ENCODE measurements at regions not wholly inside any gene's neighbourhood (a gene's known extent, or its start where the extent isn't known, plus 50 kb on each side); places are given as distances from the start of the nearest gene placed in this dataset.

DNA sequence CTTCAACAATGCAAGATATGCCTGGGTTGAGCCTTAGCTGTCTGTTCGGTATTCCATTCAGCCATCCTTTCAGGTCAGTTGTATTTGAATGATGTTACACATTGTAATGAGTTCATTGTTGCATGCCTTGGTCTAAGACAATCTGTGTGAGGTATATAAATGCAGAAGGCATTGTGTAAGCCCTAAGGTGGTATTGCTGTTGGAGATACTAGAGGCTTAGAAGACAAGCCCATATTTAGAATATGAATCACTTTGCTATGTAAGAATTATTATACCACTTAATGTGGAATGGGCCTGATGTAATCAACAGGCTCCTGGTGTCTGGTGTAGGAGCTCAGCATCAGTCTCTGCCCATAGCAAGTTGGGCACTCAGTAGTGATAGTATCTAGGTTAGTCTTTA is 473.4 kb upstream of the GNPDA2 start (continued):
- TF ChIP-seq ZFY (CRISPR knock-in tag; IDR thresholded peaks at IDR 0.05), result no peak
- TF ChIP-seq ATF7-NPFF (CRISPR knock-in tag; IDR thresholded peaks at IDR 0.05; ENCODE audit: low read depth), result no peak

DNA sequence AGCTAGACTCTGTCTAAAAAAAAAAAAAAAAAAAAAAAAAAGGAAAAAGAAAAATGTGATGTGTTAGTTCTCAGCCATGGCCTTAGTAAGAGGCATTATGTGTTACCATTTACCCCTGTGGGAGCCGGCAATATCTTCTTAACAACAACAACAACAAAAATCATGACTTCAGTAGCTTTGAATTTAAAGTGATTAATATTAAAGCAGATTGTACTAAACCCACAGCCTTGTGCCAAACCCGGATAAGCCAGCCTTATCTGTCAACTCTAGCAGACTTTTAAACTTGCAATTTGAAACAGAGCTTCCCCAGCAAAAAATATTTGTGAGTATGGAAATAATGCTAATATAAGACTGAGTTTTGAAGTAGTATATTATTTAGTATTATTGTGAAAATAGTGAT is 462.1 kb upstream of the GNPDA2 start:
- H3K4me2 ChIP-seq (ENCODE audit: low read depth, low read length), result no peak overlapping the region
- no peaks in the 10 kb centered on the region for H3K4me1 ChIP-seq (ENCODE audit: insufficient read depth, low read length)
- DNase-seq (ENCODE audit: low spot score) (no peak), FAIRE-seq (no peak), ATAC-seq (no peak)
- in situ Hi-C loops (cut with HindIII; ENCODE audit: extremely low pct_ligation_motif_present, low pct_unique_long_range_greater_than_20kb) (no loop called here), intact Hi-C loops (cut with micrococcal nuclease; ENCODE audit: unreplicated experiment) (no loop called here)
- no peak overlapping the region for H3K27ac ChIP-seq (ENCODE audit: extremely low read length, insufficient read depth, low read length)
- POLR2A ChIA-PET, result no interaction called here
- no peak for TF ChIP-seq REPIN1 (CRISPR knock-in tag; IDR thresholded peaks at IDR 0.05; ENCODE audit: borderline replicate concordance, low read depth)
- no peak for TF ChIP-seq PHF5A (CRISPR knock-in tag; IDR thresholded peaks at IDR 0.05; ENCODE audit: low read depth, unreplicated experiment)
- no peak for TF ChIP-seq LCORL (IDR thresholded peaks at IDR 0.05)
- no peak for TF ChIP-seq LCORL (CRISPR knock-in tag; IDR thresholded peaks at IDR 0.05)
- TF ChIP-seq ZNF574 (CRISPR knock-in tag; IDR thresholded peaks at IDR 0.05), result no peak
- no peak for TF ChIP-seq SMC3 (IDR thresholded peaks at IDR 0.05; ENCODE audit: low read length)
- TF ChIP-seq, protein P1, sequence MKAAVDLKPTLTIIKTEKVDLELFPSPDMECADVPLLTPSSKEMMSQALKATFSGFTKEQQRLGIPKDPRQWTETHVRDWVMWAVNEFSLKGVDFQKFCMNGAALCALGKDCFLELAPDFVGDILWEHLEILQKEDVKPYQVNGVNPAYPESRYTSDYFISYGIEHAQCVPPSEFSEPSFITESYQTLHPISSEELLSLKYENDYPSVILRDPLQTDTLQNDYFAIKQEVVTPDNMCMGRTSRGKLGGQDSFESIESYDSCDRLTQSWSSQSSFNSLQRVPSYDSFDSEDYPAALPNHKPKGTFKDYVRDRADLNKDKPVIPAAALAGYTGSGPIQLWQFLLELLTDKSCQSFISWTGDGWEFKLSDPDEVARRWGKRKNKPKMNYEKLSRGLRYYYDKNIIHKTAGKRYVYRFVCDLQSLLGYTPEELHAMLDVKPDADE (CRISPR knock-in tag; IDR thresholded peaks at IDR 0.05), result no peak
- TF ChIP-seq FOXA3 (CRISPR knock-in tag; IDR thresholded peaks at IDR 0.05), result no peak
- TF ChIP-seq IRX3 (CRISPR knock-in tag; IDR thresholded peaks at IDR 0.05; ENCODE audit: borderline replicate concordance, low read depth), result no peak
- no peak for TF ChIP-seq ASH2L (IDR thresholded peaks at IDR 0.05; ENCODE audit: insufficient read length, low read depth, low read length)
- TF ChIP-seq ZNF530 (CRISPR knock-in tag; IDR thresholded peaks at IDR 0.05; ENCODE audit: low read depth), result no peak
- TF ChIP-seq ZNF354B (CRISPR knock-in tag; IDR thresholded peaks at IDR 0.05), result no peak
- no peak for TF ChIP-seq SIX4 (CRISPR knock-in tag; IDR thresholded peaks at IDR 0.05)
- no peak for TF ChIP-seq FOXA1 (IDR thresholded peaks at IDR 0.05)
- no peak for TF ChIP-seq FOXA1 (CRISPR knock-in tag; IDR thresholded peaks at IDR 0.05)
- TF ChIP-seq, protein P2, sequence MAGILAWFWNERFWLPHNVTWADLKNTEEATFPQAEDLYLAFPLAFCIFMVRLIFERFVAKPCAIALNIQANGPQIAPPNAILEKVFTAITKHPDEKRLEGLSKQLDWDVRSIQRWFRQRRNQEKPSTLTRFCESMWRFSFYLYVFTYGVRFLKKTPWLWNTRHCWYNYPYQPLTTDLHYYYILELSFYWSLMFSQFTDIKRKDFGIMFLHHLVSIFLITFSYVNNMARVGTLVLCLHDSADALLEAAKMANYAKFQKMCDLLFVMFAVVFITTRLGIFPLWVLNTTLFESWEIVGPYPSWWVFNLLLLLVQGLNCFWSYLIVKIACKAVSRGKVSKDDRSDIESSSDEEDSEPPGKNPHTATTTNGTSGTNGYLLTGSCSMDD (CRISPR knock-in tag; IDR thresholded peaks at IDR 0.05), result no peak
- H3K79me2 ChIP-seq (ENCODE audit: insufficient read depth, low read length), result no peaks in the 10 kb centered on the region
- CTCF ChIA-PET (ENCODE audit: low intra/inter-chr PET ratio, low total read pairs), result no interaction called here
- 3% methylated on average over 2 of the region's 2 CpGs for WGBS (ENCODE audit: low lambda C conversion rate)
- no TSS peak for BruUV-seq (replicated peaks)
- no peak overlapping the region for H2AFZ ChIP-seq (ENCODE audit: low read length)
- H4K20me1 ChIP-seq (ENCODE audit: insufficient read depth, low read length), result no peaks in the 10 kb centered on the region
- no peaks in the 10 kb centered on the region for H3K36me3 ChIP-seq (replicated peaks in 1 of 2; ENCODE audit: control insufficient read depth in 1 of 2, insufficient read depth in 2 of 2, low read length in 2 of 2)
- no peak overlapping the region for H3K9ac ChIP-seq (ENCODE audit: insufficient read depth, low read depth, low read length)
- no peak overlapping the region for H3K4me3 ChIP-seq (replicated peaks in 1 of 3; ENCODE audit: insufficient read depth in 1 of 3, low read depth in 2 of 3, low read length in 3 of 3)
- no peaks in the 10 kb centered on the region for H3K9me3 ChIP-seq (ENCODE audit: low read length)
- H3K27me3 ChIP-seq (ENCODE audit: control insufficient read depth in 1 of 2, insufficient read depth in 2 of 2, low read length in 2 of 2), result no peaks in the 10 kb centered on the region

Measured in HepG2 (cell line).